ENCODE measurements at regions not wholly inside any gene's neighbourhood (a gene's known extent, or its start where the extent isn't known, plus 50 kb on each side); places are given as distances from the start of the nearest gene placed in this dataset.

DNA sequence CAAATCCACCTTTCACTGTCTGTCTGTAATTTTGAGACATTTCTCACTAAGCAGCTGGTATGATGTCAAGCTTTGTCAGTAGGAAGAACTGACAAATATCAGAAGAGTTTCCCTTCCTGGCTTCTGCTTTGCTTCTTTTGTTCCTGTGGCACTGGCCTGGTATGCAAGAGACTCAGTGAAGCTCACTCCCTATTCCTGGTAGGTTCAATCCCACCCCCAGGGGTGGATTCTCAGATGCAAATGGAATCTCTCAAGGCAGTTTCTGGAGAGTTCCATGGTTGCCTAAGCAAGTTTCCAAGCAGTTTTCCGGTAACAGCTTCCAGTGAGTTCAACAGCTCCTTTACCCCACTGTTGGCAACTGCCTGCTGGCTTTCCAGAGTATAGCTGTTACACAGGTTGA, 683.4 kb downstream of the PTPRC start:
- TF ChIP-seq TAF1 (IDR thresholded peaks at IDR 0.05; ENCODE audit: low read depth, low read length) (no peak), POLR2A (IDR thresholded peaks at IDR 0.05; ENCODE audit: low read depth, low read length) (no peak)
